Activated CD8-positive, alpha-beta memory T cell treated with anti-CD3 and anti-CD28 coated beads, Interleukin-2, amount 10 ng/mL, durations not matched to agents 7 days and 5 days (primary cell): ENCODE measurements at regions not wholly inside any gene's neighbourhood (a gene's known extent, or its start where the extent isn't known, plus 50 kb on each side); places are given as distances from the start of the nearest gene placed in this dataset.

ENCODE experiments used
- ATAC-seq: fragments of 150-1000 bp; cut with Tn5 transposase; one replicate; pipeline ENCODE4 v1.10.0; 2021; ENCODE audit warnings: moderate library complexity
- CTCF ChIA-PET: fragments of 350-600 bp; sonication (Branson Sonifier 250); formaldehyde crosslinking; loops from one replicate; lab custom pipeline; 2021; ENCODE audit warnings: antibody characterized with exemption; lab: Charles Lee
- DNase-seq: peaks from one replicate; pipeline ENCODE4 v3.0.0-alpha.2; 2020
- H3K27ac Mint-ChIP-seq: one replicate; pipeline ENCODE4 v1.8.0; 2021; ENCODE audit warnings: mild to moderate bottlenecking, mixed read lengths
- H3K27me3 Mint-ChIP-seq: one replicate; pipeline ENCODE4 v1.8.0; 2021; ENCODE audit warnings: mixed read lengths
- H3K36me3 Mint-ChIP-seq: one replicate; pipeline ENCODE4 v1.8.0; 2021; ENCODE audit warnings: mild to moderate bottlenecking, mixed read lengths
- H3K4me1 Mint-ChIP-seq: one replicate; pipeline ENCODE4 v1.8.0; 2021; ENCODE audit warnings: mixed read lengths
- H3K4me3 Mint-ChIP-seq: one replicate; pipeline ENCODE4 v1.8.0; 2021; ENCODE audit warnings: mild to moderate bottlenecking, moderate library complexity, mixed read lengths
- H3K9me3 Mint-ChIP-seq: one replicate; pipeline ENCODE4 v1.8.0; 2022; ENCODE audit warnings: low read depth, mixed read lengths

- no peak overlapping the region for H3K4me3 Mint-ChIP-seq
- H3K27me3 Mint-ChIP-seq: peaks cover 25% of the 10 kb centered on the region
- H3K27ac Mint-ChIP-seq: no peak overlapping the region
- CTCF ChIA-PET: no interaction called here
- H3K4me1 Mint-ChIP-seq: no peaks in the 10 kb centered on the region
- ATAC-seq (no peak), DNase-seq (peak; percentile 15)
- no peaks in the 10 kb centered on the region for H3K9me3 Mint-ChIP-seq
- no peaks in the 10 kb centered on the region for H3K36me3 Mint-ChIP-seq
Measured at GRCh38 chr6:168134560-168135201, 55.7 kb upstream of the FRMD1 start.

- Mint-ChIP-seq H3K36me3 (no peaks in the 10 kb centered on the region), H3K4me1 (no peaks in the 10 kb centered on the region), H3K27me3 (peaks cover 25% of the 10 kb centered on the region), H3K9me3 (no peaks in the 10 kb centered on the region), H3K27ac (no peak overlapping the region), H3K4me3 (no peak overlapping the region)
- ATAC-seq (no peak), DNase-seq (peak; percentile 29)
- CTCF ChIA-PET: no interaction called here
Measured at GRCh38 chr6:168133687-168134559, 54.9 kb upstream of the FRMD1 start.

GRCh38 chr6:168133168-168133561 lies 54.2 kb upstream of the FRMD1 start:
- DNase-seq (peak; percentile 12), ATAC-seq (no peak)
- H3K9me3 Mint-ChIP-seq: no peaks in the 10 kb centered on the region
- H3K4me3 Mint-ChIP-seq: no peak overlapping the region
- H3K27me3 Mint-ChIP-seq: peaks cover 25% of the 10 kb centered on the region
- no peak overlapping the region for H3K27ac Mint-ChIP-seq
- no peaks in the 10 kb centered on the region for H3K36me3 Mint-ChIP-seq
- CTCF ChIA-PET: no interaction called here
- no peaks in the 10 kb centered on the region for H3K4me1 Mint-ChIP-seq

GRCh38 chr6:168132531-168133167 lies 53.6 kb upstream of the FRMD1 start:
- no peaks in the 10 kb centered on the region for H3K36me3 Mint-ChIP-seq
- CTCF ChIA-PET: no interaction called here
- DNase-seq (peak; percentile 40), ATAC-seq (no peak)
- peaks cover 25% of the 10 kb centered on the region for H3K27me3 Mint-ChIP-seq
- H3K4me3 Mint-ChIP-seq: no peak overlapping the region
- no peaks in the 10 kb centered on the region for H3K4me1 Mint-ChIP-seq
- no peaks in the 10 kb centered on the region for H3K9me3 Mint-ChIP-seq
- no peak overlapping the region for H3K27ac Mint-ChIP-seq

- no peaks in the 10 kb centered on the region for H3K4me1 Mint-ChIP-seq
- CTCF ChIA-PET: no interaction called here
- no peak overlapping the region for H3K27ac Mint-ChIP-seq
- H3K36me3 Mint-ChIP-seq: no peaks in the 10 kb centered on the region
- DNase-seq: peak; percentile 9
- ATAC-seq: no peak
- peaks cover 25% of the 10 kb centered on the region for H3K27me3 Mint-ChIP-seq
- H3K9me3 Mint-ChIP-seq: no peaks in the 10 kb centered on the region
- H3K4me3 Mint-ChIP-seq: no peak overlapping the region
Measured at GRCh38 chr6:168131464-168132415, 52.7 kb upstream of the FRMD1 start.

- no peaks in the 10 kb centered on the region for H3K4me1 Mint-ChIP-seq
- no peak overlapping the region for H3K4me3 Mint-ChIP-seq
- DNase-seq: peak; percentile 26
- CTCF ChIA-PET: no interaction called here
- no peaks in the 10 kb centered on the region for H3K36me3 Mint-ChIP-seq
- no peaks in the 10 kb centered on the region for H3K9me3 Mint-ChIP-seq
- H3K27ac Mint-ChIP-seq: no peak overlapping the region
- ATAC-seq: no peak
- peaks cover 25% of the 10 kb centered on the region for H3K27me3 Mint-ChIP-seq
Measured at GRCh38 chr6:168130697-168131371, 51.8 kb upstream of the FRMD1 start.

- H3K36me3 Mint-ChIP-seq: no peaks in the 10 kb centered on the region
- no peak overlapping the region for H3K27ac Mint-ChIP-seq
- no peaks in the 10 kb centered on the region for H3K4me1 Mint-ChIP-seq
- DNase-seq: peak; percentile 8
- CTCF ChIA-PET: no interaction called here
- no peak for ATAC-seq
- H3K27me3 Mint-ChIP-seq: peaks cover 25% of the 10 kb centered on the region
- H3K4me3 Mint-ChIP-seq: no peak overlapping the region
- no peaks in the 10 kb centered on the region for H3K9me3 Mint-ChIP-seq
Measured at GRCh38 chr6:168130168-168130696, 51.2 kb upstream of the FRMD1 start.

- CTCF ChIA-PET: no interaction called here
- H3K27me3 Mint-ChIP-seq: peaks cover 25% of the 10 kb centered on the region
- DNase-seq: peak; percentile 4
- H3K4me1 Mint-ChIP-seq: no peaks in the 10 kb centered on the region
- no peak overlapping the region for H3K27ac Mint-ChIP-seq
- no peaks in the 10 kb centered on the region for H3K36me3 Mint-ChIP-seq
- H3K4me3 Mint-ChIP-seq: no peak overlapping the region
- no peak for ATAC-seq
- no peaks in the 10 kb centered on the region for H3K9me3 Mint-ChIP-seq
Measured at GRCh38 chr6:168129292-168130167, 50.5 kb upstream of the FRMD1 start.

GRCh38 chr6:168128631-168129291 lies 49.7 kb upstream of the FRMD1 start:
- DNase-seq: peak; percentile 15
- Mint-ChIP-seq H3K9me3 (no peaks in the 10 kb centered on the region), H3K4me3 (no peak overlapping the region), H3K4me1 (no peaks in the 10 kb centered on the region), H3K36me3 (no peaks in the 10 kb centered on the region), H3K27me3 (peaks cover 23% of the 10 kb centered on the region), H3K27ac (no peak overlapping the region)
- no peak for ATAC-seq
- CTCF ChIA-PET: no interaction called here
